Panc1 (cell line): ENCODE measurements at regions not wholly inside any gene's neighbourhood (a gene's known extent, or its start where the extent isn't known, plus 50 kb on each side); places are given as distances from the start of the nearest gene placed in this dataset.

Experiments used
- CTCF ChIP-seq: fragments of 450-650 bp; IDR thresholded peaks from 2 replicates; pipeline ENCODE4 v1.5.1; 2017; ENCODE audit warnings: mild to moderate bottlenecking
- POLR2AphosphoS5 ChIP-seq: IDR thresholded peaks from 2 replicates; pipeline ENCODE4 v1.6.1; 2012; ENCODE audit warnings: mild to moderate bottlenecking, low read depth, low read length, moderate library complexity
- SIN3A ChIP-seq: IDR thresholded peaks from 2 replicates; pipeline ENCODE4 v1.6.1; 2012; ENCODE audit warnings: low read depth, mild to moderate bottlenecking, low read length, moderate library complexity, borderline replicate concordance; ENCODE audit not compliant: insufficient read depth

DNA sequence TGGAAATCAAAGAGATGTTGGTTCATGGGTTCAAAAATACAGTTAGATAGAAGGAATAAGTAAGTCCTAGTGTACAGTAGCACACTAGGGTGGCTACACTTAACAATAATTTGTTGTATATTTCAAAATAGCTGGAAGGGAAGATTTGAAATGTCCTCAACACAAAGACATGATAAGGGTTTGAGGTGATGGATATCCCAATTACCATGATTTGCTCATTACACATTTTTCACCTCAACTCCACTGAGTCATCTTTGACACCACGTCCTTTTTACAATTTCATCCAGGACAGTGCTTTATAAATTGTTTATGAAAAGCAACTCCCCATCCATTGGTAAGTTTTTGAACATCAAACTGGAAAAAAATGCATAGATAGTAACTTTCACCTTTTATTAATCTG is 208.3 kb downstream of the ZC3H11B start:
- TF ChIP-seq CTCF = no peak
- no peak for TF ChIP-seq POLR2AphosphoS5
- no peak for TF ChIP-seq SIN3A
